NCI-H2227 treated with DMSO at 0.1 percent for 48 hours (cell line): ENCODE measurements at regions not wholly inside any gene's neighbourhood (a gene's known extent, or its start where the extent isn't known, plus 50 kb on each side); places are given as distances from the start of the nearest gene placed in this dataset.
"Not testable (repeated sequence)": the region's sequence is repeated elsewhere in the genome, so short reads cannot be mapped to it uniquely, and the experiment has no call there.

Experiments
- DNase-seq: peaks from one replicate; lab custom pipeline; 2025; lab: John Stamatoyannopoulos, UW

DNA sequence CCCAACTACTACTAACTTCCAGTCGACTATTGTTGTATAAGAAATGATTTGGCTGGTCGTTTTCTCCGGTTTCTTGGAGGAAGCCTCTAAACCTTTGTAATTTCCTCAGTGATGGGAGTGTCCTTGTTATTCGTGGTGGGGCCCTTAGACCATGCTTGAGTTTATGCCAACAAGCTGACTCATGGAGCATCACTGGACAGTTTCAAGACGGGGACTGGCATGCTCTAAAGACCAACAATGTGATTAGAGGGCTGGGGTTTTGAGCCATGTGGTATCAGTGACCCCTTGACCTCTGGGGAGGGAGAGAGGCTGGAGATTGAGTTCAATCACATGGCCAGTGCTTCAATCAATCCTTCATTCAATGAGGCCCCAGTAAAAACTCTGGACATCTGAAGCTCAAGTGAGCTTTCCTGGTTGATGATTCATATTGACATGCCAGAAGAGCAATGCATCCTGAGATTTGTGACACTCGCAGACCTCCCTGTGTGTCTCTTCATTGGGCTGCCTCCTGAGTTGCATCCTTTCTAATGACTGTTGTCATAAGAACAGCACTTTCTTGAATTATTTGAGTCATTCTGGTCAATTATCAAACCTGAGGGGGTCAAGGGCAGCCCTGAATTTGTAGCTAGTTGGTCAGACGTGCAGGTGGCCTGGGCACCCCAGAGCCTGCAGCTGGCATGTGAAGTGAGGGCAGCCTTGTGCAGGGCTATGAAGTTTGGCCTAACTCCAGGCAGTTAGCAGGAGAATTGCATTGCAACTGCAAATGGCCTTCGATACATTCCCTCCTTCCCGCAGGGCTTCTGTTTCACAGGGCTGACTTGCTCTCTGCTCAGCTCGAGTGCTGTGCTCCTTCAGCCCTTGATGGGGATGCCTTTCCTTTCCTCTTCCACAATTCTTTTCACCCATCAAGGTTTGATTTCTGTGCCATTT is 246.5 kb downstream of the FGF9 start:
- no peak for DNase-seq

DNA sequence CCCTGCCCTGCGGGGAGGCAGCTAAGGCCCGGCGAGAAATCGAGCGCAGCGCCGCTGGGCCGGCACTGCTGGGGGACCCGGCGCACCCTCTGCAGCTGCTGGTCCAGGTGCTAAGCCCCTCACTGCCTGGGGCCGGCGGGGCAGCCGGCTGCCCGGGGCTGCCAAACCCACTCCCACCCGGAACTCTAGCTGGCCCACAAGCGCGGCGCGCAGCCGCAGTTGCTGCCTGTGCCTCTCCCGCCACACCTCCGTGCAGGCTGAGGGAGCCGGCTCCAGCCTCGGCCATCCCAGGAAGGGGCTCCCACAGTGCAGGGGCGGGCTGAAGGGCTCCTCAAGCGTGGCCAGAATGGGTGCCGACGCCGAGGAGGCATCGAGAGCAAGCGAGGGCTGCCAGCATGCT is 249.9 kb downstream of the FGF9 start:
- not testable (repeated sequence) for DNase-seq

DNA sequence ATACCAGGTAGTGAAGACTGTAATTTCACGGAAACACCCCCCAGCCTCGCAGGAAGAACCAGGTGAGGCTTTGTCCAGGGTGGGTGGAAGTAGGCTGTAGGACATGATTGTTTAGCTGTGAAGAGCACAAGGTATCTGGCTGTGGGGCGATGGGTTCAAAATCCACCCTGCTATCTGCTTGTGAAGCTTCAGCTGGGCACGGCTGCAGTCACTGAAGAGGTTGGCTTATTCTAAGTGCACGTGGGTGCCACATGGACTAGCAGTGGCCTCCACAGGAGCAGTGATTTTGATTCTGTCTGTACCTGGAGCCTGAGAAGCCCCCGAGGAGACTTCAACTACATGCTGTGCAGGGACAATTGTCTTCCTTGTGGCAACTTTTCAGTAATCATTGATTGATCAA is 254.1 kb downstream of the FGF9 start:
- DNase-seq: no peak

DNA sequence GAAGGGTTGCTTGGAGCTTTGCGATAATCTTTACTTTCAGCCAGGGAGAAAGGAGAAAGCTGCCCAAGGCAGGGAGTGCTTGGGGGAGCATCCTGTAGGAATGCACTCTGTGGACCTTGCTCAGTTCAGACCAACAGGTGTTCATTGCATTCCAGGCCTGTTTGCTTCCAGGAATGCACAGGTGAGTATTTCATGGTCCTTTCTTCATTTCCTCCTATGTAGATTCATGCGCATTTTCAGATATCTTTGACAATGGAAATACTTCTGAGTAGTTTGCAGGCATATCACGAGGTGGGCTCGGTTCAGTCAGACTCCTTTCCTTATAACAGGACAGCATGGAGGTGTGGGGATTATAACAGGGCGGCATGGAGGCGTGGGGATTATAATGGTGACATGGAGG is 254.8 kb downstream of the FGF9 start:
- no peak for DNase-seq

DNA sequence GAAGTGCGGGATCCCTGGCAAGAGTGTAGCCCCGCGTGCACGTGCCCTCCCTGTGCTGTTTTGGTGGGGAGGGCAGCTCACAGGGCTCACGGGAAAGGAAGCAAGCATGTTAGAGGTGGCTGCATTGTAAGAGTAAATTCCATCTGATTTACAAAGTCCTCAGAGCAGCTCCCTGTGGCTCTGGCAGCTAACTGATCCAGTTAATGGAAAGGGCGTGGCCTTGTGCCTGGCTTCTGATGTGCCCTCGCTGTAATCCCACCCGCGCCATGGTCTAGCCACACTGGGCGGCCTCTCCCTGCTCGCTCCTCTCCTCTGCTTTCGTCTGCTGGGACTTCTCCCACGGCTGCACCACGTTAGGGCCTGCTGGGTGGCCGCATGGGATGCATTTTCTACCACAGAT is 258.5 kb downstream of the FGF9 start:
- DNase-seq: no peak

DNA sequence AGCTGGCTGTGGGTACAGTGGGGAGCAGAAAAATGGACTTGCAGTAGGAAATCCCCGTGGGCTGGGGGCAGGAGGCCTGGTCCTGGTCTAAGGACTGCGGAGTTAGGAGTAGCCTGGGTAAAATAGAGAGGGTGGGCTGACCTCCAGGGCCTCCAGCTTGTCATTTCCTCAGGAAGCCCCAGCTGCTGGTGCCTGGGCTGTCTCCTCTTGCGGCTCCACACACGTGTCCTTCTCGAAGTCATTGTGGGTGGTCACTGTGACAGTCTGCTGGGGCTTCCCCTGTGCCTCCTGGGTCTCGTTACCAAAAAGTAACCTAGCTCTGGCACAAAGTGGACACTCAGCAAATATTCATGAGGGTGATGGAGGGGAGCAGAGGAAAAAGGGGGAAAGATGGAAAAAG is 259.7 kb downstream of the FGF9 start:
- no peak for DNase-seq

DNA sequence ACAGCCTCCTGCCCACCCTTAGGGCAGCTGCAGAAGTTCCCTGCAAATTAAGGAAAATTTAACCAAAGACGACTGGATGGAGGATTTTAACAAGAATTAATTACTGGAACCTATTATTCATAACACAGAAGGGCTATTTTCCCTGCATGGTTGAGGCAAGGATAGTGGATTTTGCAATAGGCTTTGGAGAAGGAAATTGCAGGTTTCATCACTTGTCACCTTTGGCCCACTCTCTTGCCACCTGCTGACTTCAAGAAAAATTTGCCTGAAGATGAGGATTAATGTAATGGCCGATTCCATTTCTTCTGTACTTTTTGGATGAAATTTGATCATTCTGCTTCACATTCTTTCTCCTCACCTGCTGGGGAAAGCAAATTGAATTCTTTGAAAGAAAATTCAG is 261.7 kb downstream of the FGF9 start:
- DNase-seq: no peak

DNA sequence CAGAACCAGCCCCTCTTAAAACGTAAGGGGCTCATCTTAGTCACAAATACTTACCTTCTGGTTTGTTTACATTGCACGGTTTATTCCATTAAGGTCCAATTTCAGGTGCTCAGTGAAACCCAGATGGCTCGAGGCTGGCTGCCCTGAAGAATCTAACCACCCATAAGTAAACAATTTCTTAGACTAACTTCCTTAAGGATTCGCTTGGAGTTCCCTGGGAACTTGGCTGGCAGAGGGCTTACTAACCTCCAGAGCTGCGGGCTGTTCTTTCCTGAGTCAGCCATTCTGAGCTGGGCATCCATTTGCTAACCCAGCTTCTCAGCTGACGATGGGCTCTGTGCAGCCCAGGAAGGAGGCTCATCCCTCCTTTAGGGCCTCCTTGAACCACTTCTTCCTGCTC is 262.1 kb downstream of the FGF9 start:
- no peak for DNase-seq

DNA sequence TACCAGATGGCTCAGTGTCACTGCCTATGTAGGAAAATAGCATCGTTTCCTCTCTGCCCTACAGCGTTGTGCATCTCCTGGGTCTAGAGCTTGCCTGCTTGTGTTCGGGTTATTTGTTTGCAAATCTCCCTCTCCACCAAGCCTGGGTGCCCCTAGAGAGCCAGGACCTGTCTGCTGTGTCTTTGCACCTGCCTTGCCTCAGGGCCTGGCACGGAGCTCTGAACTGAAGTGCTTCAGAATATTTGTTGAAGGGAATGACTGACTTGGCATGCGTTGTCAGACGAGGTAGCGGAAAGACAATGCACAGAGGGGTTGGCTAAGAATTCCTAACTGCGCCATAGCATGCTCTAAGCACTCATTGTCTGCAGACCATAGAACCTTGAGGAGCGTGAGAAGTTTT is 263.4 kb downstream of the FGF9 start:
- DNase-seq: no peak

DNA sequence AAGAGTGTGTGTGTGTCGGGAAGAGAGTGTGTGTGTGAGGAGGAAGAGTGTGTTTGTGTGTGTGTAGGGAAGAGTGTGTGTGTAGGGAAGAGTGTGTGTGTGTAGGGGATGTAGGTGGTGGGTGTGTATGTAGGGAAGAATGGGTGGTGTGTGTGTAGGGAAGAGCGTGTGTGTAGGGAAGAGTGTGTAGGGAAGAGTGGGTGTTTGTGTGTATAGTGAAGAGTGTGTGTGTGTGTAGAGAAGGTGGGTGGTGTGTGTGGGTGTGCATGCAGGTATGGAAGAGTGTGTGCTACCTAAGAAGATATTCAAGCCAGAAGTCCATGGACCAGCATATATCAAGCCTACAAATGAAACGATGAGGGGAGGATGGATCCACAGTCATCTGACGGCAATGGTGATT is 265.8 kb downstream of the FGF9 start:
- no peak for DNase-seq

DNA sequence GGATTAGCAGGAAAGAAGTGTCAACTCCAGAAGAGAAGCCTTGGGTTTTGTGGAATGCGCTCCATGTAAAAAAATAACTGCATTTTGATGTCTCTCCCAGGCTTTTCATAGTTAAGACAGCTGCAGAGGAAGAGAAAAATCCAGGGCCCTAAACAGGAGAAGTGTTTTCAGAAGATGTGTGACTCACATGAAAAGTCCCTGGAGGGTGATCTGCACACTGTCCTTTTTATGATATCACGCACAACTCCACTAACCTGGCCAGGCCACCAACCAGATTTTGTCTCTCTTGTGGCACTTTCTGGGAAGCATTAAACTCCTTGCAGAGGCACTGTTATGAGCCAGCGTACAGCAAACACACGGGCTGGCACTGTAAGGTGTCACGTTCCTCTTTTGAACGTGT is 267.3 kb downstream of the FGF9 start:
- DNase-seq: no peak

DNA sequence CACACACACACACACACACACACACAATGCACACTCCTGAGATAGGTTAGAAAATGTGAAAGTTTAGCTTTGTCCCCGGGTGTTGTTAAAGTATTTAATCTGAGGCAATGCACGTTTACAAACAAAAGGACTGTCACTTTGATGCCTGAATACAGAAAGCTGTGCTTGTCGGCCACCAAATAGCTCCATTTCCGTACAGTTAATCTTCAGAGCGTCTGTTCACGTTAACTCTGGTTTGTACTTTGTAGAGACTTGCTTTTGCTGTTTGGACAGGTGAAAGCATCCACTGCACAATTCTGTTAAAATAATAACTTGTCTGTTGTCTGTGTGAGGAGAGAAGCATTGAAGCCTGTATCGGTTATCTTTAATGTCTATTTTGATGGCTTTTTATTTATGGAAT is 267.8 kb downstream of the FGF9 start:
- DNase-seq: no peak

DNA sequence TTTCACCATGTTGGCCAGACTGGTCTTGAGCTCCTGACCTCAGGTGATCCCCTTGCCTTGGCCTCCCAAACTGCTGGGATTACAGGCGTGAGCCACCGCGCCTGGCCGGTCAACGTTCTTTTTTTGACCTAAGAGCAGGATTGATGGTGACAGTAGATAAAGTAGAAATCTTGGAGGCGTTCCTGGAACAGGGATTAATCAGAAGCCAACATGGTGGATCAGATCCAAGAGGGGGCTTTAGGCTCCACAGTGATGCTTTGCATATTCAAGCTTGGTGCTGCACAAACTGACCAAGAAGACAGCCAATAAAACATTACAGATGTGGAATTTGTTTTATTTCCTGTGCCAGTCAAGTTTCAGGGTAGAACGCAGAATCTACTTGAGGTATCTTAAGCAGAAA is 271.2 kb downstream of the FGF9 start:
- DNase-seq: no peak

DNA sequence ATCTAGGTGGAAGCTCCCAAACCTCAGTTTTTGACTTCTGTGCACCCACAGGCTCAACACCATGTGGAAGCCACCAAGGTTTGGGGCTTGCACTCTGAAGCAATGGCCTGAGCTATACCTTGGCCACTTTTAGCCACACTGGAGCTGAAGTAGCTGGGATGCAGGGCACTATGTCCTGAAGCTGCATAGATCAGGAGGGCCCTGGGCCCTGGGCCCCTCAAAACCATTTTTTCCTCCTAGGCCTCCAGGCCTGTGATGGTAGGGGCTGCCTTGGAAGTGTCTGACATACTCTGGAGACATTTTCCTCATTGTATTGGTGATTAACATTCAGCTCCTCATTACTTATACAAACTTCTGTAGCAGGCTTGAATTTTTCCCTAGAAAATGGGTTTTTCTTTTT is 273.7 kb downstream of the FGF9 start:
- no peak for DNase-seq

DNA sequence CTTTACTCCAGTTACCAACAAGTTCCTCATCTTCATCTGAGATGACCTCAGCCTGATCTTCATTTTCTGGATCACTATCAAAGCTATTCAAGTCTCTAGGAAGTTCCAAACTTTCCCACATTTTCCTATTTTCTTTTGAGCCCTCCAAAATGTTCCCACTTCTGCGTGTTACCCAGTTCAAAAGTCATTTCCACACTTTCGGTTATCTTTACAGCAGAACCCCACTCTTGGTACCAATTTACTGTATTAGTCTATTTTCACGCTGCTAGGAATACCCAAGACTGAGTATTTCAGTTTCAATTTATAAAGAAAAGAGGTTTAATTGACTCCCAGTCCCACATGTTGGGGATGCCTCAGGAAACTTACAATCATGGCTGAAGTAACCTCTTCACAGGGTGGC is 274.3 kb downstream of the FGF9 start:
- no peak for DNase-seq

DNA sequence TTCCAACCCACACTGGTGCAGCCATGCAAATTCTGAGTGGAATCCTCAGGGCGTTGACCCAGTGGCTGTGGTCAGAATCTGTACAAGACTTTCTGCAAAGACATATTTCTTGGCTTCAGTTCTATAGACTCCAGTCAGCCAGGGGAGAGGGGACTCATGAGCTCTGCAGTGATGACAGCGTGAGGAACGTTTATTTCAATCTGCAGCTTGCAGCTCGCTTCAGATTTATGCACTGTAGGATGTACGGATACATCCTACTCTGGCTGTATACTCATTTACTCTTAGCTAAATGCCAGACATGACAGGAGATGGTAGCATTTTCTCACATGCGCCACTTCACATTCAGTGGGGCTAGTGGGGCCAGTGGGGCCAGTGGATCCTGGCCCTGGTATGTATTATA is 276.1 kb downstream of the FGF9 start:
- DNase-seq: no peak

DNA sequence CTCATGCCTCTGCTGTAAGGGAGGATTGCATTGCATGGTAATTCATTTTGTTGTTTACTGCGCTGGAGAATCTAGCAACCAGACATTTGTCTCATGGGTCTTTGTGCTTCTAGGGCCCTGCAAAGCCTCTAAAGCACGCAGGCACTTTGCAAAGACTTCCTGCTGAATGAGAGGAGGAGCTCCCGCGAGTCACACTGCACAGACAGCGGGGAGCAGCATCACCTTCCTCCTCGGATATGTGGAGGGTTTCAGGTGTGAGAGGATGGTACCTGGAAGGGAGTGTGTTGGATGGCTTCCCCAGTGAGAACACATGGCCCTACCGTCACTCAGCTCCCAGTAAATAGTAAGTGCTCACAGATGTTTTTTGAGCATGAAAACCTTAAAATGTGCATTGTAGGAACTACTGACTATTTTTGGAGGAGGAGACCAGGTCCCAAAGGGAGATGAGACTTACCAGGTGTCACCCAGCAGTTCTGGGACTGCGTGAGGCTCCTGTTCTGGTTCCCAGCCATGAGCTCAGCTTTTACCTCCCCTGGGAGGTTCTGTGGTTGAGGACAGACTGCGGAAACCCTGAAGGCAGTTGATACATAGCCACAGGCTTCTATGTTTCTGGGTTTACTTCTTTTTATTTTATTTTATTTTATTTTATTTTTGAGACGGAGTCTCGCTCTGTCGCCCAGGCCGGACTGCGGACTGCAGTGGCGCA is 278.0 kb downstream of the FGF9 start:
- no peak for DNase-seq

DNA sequence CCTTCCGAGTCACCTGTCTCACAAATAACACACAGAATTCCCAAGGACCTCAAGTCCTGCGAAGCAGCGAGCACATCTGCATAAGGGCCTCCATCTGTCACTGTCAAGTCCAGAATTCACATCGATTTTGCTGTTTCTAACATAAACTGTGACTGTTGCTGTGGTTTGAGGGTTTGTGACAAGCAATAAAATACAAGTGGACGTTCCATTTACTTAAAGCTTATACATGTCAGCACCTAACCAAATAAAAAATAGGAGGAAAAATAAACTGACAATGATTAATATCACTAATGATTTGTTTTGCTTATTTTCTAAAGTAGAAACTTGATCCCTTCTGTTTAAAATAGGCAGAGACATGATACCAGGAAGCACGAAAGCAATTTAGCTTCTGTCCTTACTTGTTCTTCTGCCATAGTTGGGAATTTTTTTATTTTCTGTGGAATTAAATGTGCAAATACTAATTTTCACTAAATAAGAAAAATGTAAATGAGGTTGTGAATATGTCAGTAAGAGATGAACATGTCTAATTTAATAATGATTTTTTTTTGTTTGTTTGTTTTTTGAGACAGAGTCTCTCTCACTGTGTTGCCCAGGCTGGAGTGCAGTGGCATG is 279.1 kb downstream of the FGF9 start:
- DNase-seq: no peak

DNA sequence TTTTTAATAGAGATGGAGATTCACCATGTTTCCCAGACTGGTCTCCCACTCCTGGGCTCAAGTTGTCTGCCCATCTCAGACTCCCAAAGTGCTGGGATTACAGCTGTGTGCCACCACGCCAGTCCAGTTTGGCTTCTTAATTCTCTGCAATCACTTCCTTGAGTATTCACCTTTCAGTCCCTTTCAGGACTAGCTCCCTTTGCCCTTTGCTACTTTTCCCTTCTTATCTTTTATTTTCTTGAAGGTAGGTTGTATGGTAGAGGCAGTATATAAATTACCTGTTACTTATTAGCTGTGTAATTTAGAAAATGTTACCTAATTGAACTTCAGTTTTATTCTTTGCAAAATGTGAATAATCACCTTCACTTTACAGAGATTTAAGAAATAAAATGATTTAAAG is 285.8 kb downstream of the FGF9 start:
- DNase-seq: no peak

DNA sequence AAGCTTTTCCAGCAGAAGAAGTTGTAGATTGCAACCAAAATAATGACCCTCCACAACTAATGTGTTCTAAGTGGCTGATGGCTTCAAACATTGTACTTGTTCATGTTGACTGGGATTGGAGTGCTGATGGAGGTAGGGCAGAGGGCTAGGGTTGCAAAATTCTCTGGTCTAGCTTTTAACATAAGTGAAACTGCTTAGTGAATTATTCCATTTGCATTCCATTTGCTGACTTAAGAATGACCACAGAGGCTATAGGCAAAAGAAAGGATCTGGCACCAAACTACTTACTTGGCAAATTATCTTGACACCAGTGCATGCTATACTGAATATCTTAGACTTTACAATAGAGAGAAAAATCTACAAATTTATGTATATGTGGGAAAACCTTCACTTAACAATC is 287.0 kb downstream of the FGF9 start:
- DNase-seq: no peak

DNA sequence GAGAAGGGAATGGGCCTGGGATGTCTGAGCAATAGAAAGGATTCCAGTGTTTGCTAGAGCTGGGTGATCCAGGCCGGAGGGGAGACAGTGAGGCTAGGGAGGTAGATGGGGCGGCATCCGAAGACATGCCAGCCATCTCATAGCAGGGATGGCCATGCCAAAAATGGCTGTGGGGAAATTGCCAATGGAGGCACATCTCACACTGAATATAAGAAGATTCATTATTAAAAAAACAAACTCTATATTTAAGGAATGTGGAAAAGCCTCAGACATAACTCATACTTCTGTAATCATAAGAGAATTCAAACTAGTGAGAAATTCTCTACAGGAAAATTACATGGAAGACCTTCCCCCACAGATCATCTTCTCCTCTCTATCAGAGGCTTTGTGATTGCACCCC is 289.2 kb downstream of the FGF9 start:
- no peak for DNase-seq

DNA sequence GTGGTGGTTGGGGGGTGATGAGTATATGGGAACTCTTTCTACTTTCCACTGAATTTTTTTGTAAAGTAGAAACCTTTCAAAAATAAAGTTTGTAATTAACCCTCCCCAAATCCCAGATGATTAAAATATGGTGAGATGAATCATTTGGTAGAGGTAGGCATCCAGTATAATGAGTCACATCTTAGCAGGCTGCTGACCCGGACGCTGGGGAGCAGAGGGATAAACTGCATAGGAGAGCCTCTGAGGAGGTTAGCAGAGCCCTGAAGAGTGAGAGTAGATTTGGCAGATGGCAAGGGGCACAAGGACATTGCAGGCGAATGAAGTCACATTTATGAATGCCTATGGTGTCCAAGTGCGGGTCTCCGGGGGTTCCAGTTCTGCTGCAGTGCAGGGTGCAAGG is 293.8 kb downstream of the FGF9 start:
- DNase-seq: no peak

DNA sequence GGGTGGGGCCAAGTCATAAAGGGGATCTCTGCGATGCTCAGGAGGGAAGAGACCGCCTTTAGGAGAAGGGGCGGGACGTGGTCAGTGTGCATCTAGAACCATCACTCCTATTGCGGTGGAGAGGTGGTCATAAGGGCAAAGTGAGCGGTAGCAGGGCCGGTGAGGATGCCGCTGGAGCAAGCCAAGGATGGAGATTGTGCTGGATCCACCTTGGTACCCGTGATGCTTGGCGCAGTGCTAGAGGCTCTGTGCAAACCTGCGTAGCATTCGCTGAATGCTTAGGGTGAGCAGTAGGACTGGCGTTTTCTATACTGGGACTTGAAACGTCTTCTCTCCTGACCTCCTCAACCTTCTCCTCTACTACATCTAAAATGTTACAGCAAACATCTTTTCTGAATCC is 294.2 kb downstream of the FGF9 start:
- DNase-seq: no peak
